GM23248 (cell line): ENCODE measurements at regions not wholly inside any gene's neighbourhood (a gene's known extent, or its start where the extent isn't known, plus 50 kb on each side); places are given as distances from the start of the nearest gene placed in this dataset.

Experiments
- EZH2 ChIP-seq: fragments of 200-600 bp; sonication (generic); IDR thresholded peaks from 2 replicates; pipeline ENCODE4 v1.6.1; 2018; ENCODE audit warnings: antibody characterized with exemption, mild to moderate bottlenecking; ENCODE audit not compliant: insufficient read depth, poor library complexity, severe bottlenecking
- EZH2phosphoT487 ChIP-seq: fragments of 200-600 bp; sonication (generic); IDR thresholded peaks from 2 replicates; pipeline ENCODE4 v1.6.1; 2018; ENCODE audit warnings: antibody characterized with exemption, moderate library complexity, mild to moderate bottlenecking, low read depth; ENCODE audit not compliant: insufficient read depth

DNA sequence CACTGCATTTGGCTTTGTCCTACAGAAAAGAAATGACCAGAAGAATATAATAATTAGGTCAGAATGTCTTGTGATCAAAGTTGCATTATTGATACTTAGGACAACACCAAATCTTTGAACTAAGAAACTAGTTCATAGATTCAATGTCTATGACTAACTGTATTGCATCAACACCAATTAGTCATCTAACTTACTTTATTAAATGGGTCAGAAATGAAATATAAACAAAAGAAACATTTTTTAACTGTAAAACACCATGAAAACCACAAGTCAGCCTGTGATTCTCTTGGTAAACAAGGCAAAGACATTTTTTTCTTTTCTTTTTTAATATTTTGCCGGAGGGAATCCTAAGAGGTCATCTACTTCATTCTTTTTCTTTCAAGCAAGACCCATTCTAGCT, 114.1 kb upstream of the HDDC2 start:
- no peak for TF ChIP-seq EZH2
- TF ChIP-seq EZH2phosphoT487: no peak
